ENCODE measurements at regions not wholly inside any gene's neighbourhood (a gene's known extent, or its start where the extent isn't known, plus 50 kb on each side); places are given as distances from the start of the nearest gene placed in this dataset.

DNA sequence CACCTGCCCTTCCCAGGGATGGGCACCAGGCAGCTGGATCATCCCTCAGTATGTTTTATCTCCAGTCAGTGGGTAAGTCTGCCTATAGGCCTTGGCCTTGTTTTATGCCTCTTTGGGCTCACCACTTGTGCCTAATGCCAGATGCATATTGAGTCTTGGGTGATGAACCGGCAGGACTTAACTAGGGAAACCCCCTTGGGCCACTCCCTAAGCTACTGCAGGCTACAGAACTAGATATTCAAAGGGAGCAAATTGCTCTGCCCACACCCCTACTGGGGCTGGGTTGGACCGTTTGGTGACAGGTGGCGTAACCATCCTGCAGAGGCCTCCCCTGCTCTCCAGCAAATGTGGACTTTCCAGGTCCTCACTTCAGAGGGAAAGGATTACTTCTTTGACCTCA lies 115.7 kb upstream of the GDF10 start:
- DNase-seq: no peak
- H3K36me3 ChIP-seq (ENCODE audit: control insufficient read depth, insufficient read depth, low read length): no peaks in the 10 kb centered on the region
- H3K4me1 ChIP-seq (ENCODE audit: control insufficient read depth, insufficient read depth, low read length, poor library complexity, severe bottlenecking): no peaks in the 10 kb centered on the region
- H3K4me3 ChIP-seq (ENCODE audit: insufficient read depth, low read depth, low read length, poor library complexity, severe bottlenecking): no peak overlapping the region
- H3K27me3 ChIP-seq (replicated peaks; ENCODE audit: control insufficient read depth, insufficient read depth, low read length, poor library complexity, severe bottlenecking): no peaks in the 10 kb centered on the region
- H3K27ac ChIP-seq (ENCODE audit: insufficient read depth, low read length, poor library complexity, severe bottlenecking): no peak overlapping the region
- no peaks in the 10 kb centered on the region for H3K9me3 ChIP-seq (ENCODE audit: control insufficient read depth, low read length)

DNA sequence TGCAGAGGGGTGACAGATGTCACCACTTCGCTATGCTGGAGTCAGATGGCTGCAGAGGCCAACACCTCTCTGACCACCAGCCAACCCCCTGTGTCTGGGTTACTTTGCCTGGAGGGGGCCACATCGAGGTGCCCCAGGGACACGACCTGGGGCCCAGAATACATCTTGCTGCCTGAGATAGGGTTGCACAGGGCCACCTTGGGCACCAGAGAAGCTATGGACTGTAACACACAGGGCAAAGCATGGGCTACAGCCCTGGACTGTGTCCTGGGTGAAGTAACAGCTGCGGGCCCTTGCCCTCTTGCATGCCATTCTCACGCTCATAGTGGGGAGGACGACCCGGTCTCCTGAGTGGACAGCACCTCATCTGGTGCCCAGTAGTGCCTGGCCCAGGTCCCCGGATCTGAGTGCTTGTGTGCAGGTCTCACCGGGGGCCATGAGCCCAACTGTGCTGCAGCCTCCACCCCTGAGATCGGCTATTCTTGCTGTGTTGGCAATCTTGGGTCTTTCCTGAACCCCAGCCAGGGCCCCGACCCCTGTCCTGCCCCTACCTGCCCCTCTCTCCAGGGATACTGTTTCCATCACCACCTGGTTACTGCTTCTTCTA lies 115.2 kb upstream of the GDF10 start:
- H3K27me3 ChIP-seq (replicated peaks; ENCODE audit: control insufficient read depth, insufficient read depth, low read length, poor library complexity, severe bottlenecking): no peaks in the 10 kb centered on the region
- no peaks in the 10 kb centered on the region for H3K4me1 ChIP-seq (ENCODE audit: control insufficient read depth, insufficient read depth, low read length, poor library complexity, severe bottlenecking)
- no peak overlapping the region for H3K27ac ChIP-seq (ENCODE audit: insufficient read depth, low read length, poor library complexity, severe bottlenecking)
- H3K4me3 ChIP-seq (ENCODE audit: insufficient read depth, low read depth, low read length, poor library complexity, severe bottlenecking): no peak overlapping the region
- H3K36me3 ChIP-seq (ENCODE audit: control insufficient read depth, insufficient read depth, low read length): no peaks in the 10 kb centered on the region
- no peak for DNase-seq
- no peaks in the 10 kb centered on the region for H3K9me3 ChIP-seq (ENCODE audit: control insufficient read depth, low read length)

DNA sequence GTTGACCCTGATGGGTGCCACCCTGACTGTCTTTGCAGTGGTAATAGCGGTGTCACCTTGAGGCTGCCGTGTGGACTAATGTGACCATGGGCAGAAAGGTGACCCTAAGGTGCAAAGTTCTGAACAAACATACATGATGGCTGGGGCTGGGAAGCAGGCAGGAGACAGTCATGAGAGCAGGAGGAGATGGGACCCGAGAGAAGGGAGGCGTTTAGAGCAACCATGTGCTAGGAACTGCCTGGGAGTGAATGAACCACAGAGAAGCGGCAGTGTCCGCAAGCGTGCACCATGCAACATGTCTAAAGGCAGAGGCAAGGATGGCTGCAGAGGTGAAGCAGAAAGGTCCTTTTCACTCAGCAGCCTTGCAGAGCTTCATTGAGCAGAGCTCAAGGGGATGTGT lies 113.1 kb upstream of the GDF10 start:
- H3K9me3 ChIP-seq (ENCODE audit: control insufficient read depth, low read length): no peaks in the 10 kb centered on the region
- H3K27ac ChIP-seq (ENCODE audit: insufficient read depth, low read length, poor library complexity, severe bottlenecking): no peak overlapping the region
- H3K27me3 ChIP-seq (replicated peaks; ENCODE audit: control insufficient read depth, insufficient read depth, low read length, poor library complexity, severe bottlenecking): no peaks in the 10 kb centered on the region
- H3K4me1 ChIP-seq (ENCODE audit: control insufficient read depth, insufficient read depth, low read length, poor library complexity, severe bottlenecking): no peaks in the 10 kb centered on the region
- no peak for DNase-seq
- no peaks in the 10 kb centered on the region for H3K36me3 ChIP-seq (ENCODE audit: control insufficient read depth, insufficient read depth, low read length)
- H3K4me3 ChIP-seq (ENCODE audit: insufficient read depth, low read depth, low read length, poor library complexity, severe bottlenecking): no peak overlapping the region

DNA sequence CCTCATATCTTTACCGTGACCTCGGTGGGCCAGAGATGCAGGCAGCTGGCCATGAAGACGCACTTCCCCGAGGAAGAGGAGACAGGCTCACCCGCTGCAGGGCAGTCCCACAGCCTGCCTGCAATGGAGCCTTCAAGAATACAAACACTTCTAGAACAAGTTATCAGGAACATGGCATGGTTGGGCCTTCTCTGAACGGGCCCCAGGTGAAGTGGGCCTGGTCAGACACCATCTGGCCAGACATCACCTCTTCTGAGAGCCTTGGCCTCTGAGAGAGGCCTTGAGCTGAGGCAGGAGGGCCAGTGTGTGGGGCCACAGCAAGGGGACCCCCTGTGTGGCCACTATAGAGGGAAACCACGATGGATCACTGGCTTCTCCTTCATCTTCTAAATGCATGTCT lies 112.4 kb upstream of the GDF10 start:
- no peak overlapping the region for H3K27ac ChIP-seq (ENCODE audit: insufficient read depth, low read length, poor library complexity, severe bottlenecking)
- H3K4me3 ChIP-seq (ENCODE audit: insufficient read depth, low read depth, low read length, poor library complexity, severe bottlenecking): no peak overlapping the region
- no peak for DNase-seq
- H3K27me3 ChIP-seq (replicated peaks; ENCODE audit: control insufficient read depth, insufficient read depth, low read length, poor library complexity, severe bottlenecking): no peaks in the 10 kb centered on the region
- H3K9me3 ChIP-seq (ENCODE audit: control insufficient read depth, low read length): no peaks in the 10 kb centered on the region
- H3K4me1 ChIP-seq (ENCODE audit: control insufficient read depth, insufficient read depth, low read length, poor library complexity, severe bottlenecking): no peaks in the 10 kb centered on the region
- no peaks in the 10 kb centered on the region for H3K36me3 ChIP-seq (ENCODE audit: control insufficient read depth, insufficient read depth, low read length)

DNA sequence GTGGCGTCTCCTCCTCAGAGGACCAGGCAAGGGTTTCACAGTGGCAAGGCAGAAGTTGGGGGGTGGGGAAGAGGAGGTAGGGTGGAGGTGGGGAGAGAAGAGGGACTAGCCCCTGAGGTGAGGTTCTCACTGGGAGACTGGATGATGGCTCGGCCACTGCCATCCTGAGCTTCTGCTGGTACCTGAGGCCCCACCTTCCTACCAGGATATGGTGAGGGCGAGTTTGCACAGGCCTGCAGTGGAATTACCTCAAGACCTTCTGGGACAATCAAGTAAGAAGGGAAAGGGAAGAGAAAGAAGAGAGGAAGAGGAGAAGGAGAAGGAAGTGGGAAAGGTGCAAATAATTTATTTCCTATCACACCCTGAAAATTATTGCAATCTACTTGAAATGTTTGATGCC lies 111.8 kb upstream of the GDF10 start:
- Histone ChIP-seq H3K27me3 (replicated peaks; ENCODE audit: control insufficient read depth, insufficient read depth, low read length, poor library complexity, severe bottlenecking) (no peaks in the 10 kb centered on the region), H3K36me3 (ENCODE audit: control insufficient read depth, insufficient read depth, low read length) (no peaks in the 10 kb centered on the region), H3K27ac (ENCODE audit: insufficient read depth, low read length, poor library complexity, severe bottlenecking) (no peak overlapping the region), H3K9me3 (ENCODE audit: control insufficient read depth, low read length) (no peaks in the 10 kb centered on the region), H3K4me1 (ENCODE audit: control insufficient read depth, insufficient read depth, low read length, poor library complexity, severe bottlenecking) (no peaks in the 10 kb centered on the region), H3K4me3 (ENCODE audit: insufficient read depth, low read depth, low read length, poor library complexity, severe bottlenecking) (no peak overlapping the region)
- no peak for DNase-seq

DNA sequence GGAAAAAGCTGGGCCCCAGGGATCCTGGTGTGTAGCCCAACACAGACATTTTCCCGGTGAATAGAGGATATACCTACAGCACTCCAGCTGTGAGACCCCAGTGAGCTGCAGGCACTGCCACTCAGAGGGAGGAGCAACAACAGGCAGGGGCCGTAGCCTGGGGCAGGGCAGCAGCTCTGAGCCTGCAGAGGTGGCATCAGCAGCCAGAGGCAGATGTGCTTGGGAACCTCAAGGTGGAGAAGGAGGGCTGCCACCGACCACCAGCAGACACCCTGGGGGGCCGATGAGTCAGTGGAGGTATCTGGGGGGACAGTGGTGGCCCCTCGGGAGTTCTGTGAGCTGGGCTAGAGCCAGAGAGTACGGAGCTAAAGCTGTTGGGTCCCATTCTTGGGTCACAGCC lies 110.2 kb upstream of the GDF10 start:
- no peaks in the 10 kb centered on the region for H3K27me3 ChIP-seq (replicated peaks; ENCODE audit: control insufficient read depth, insufficient read depth, low read length, poor library complexity, severe bottlenecking)
- DNase-seq: no peak
- no peak overlapping the region for H3K4me3 ChIP-seq (ENCODE audit: insufficient read depth, low read depth, low read length, poor library complexity, severe bottlenecking)
- H3K36me3 ChIP-seq (ENCODE audit: control insufficient read depth, insufficient read depth, low read length): no peaks in the 10 kb centered on the region
- H3K4me1 ChIP-seq (ENCODE audit: control insufficient read depth, insufficient read depth, low read length, poor library complexity, severe bottlenecking): no peaks in the 10 kb centered on the region
- H3K27ac ChIP-seq (ENCODE audit: insufficient read depth, low read length, poor library complexity, severe bottlenecking): no peak overlapping the region
- no peaks in the 10 kb centered on the region for H3K9me3 ChIP-seq (ENCODE audit: control insufficient read depth, low read length)

DNA sequence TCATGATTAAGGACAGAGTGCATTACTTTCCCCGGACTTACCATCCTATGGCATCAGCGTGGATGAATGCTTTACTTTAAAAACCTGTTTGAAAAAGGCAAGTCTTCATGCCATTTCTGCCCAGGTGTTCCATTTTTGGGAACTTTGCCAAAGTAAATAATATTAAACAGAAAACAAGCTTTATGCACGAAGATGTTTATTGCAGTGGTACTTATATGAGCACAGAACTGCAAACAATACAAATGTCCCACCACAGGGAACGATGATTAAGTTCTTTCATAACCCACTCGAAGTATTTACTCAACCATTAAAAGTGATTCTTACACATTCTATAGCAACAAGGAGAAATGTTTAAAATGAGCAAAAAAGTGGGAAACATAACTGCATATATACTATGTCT lies 109.7 kb upstream of the GDF10 start:
- no peaks in the 10 kb centered on the region for H3K36me3 ChIP-seq (ENCODE audit: control insufficient read depth, insufficient read depth, low read length)
- DNase-seq: no peak
- no peaks in the 10 kb centered on the region for H3K9me3 ChIP-seq (ENCODE audit: control insufficient read depth, low read length)
- H3K4me3 ChIP-seq (ENCODE audit: insufficient read depth, low read depth, low read length, poor library complexity, severe bottlenecking): no peak overlapping the region
- no peak overlapping the region for H3K27ac ChIP-seq (ENCODE audit: insufficient read depth, low read length, poor library complexity, severe bottlenecking)
- no peaks in the 10 kb centered on the region for H3K4me1 ChIP-seq (ENCODE audit: control insufficient read depth, insufficient read depth, low read length, poor library complexity, severe bottlenecking)
- H3K27me3 ChIP-seq (replicated peaks; ENCODE audit: control insufficient read depth, insufficient read depth, low read length, poor library complexity, severe bottlenecking): no peaks in the 10 kb centered on the region

DNA sequence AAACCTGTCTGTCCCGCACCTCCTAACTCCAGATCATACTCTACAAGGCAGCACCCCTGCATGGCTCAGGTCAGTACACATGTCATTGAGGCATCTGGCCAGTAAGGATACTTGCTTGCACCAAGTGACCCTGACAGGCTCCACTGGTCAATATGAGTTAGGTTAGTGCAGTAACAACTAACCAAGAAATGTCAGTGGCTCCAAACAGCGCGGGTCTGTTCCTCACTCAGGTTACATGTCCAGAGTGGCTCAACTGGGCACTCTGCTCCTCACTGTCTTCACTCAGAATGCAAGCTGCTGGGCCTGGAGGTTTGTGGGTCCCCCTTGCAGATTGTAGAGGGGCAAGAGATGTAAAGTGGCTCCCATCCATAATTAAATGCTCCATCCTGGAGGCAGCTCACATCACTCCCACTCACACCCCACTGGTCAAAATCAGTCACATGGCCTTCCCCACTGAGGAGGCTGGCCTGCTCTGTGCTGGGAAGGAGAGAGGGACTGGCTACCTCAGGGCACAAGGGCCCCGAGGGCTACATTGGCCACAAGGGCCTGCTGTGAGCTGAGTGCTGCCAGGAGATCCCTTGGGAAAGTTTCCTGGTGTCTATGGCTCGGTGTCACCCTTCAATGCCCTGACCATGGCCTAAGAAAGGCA lies 109.1 kb upstream of the GDF10 start:
- no peak overlapping the region for H3K4me3 ChIP-seq (ENCODE audit: insufficient read depth, low read depth, low read length, poor library complexity, severe bottlenecking)
- H3K27me3 ChIP-seq (replicated peaks; ENCODE audit: control insufficient read depth, insufficient read depth, low read length, poor library complexity, severe bottlenecking): no peaks in the 10 kb centered on the region
- H3K9me3 ChIP-seq (ENCODE audit: control insufficient read depth, low read length): no peaks in the 10 kb centered on the region
- no peaks in the 10 kb centered on the region for H3K4me1 ChIP-seq (ENCODE audit: control insufficient read depth, insufficient read depth, low read length, poor library complexity, severe bottlenecking)
- no peaks in the 10 kb centered on the region for H3K36me3 ChIP-seq (ENCODE audit: control insufficient read depth, insufficient read depth, low read length)
- no peak for DNase-seq
- no peak overlapping the region for H3K27ac ChIP-seq (ENCODE audit: insufficient read depth, low read length, poor library complexity, severe bottlenecking)

DNA sequence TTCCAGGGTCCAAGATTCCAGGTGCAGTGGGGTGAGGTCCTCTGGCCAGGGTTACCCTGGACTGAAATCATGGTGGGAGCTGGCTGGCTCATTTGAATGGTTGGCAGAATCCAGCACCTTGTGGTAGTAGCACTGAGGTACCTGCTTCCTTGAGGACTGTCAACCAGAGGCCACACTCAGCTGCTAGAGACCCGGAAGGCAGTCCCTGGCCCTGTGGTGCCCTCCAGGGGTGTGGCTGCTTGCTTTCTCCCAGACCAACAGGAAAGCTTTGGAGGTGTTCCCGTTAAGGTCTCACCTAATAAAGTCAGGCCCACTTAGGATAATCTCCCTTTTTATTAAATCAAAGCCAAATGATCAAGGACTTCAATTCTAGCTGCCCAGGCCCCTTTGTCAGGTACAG lies 107.7 kb upstream of the GDF10 start:
- no peaks in the 10 kb centered on the region for H3K4me1 ChIP-seq (ENCODE audit: control insufficient read depth, insufficient read depth, low read length, poor library complexity, severe bottlenecking)
- H3K36me3 ChIP-seq (ENCODE audit: control insufficient read depth, insufficient read depth, low read length): no peaks in the 10 kb centered on the region
- no peaks in the 10 kb centered on the region for H3K9me3 ChIP-seq (ENCODE audit: control insufficient read depth, low read length)
- DNase-seq: no peak
- no peak overlapping the region for H3K27ac ChIP-seq (ENCODE audit: insufficient read depth, low read length, poor library complexity, severe bottlenecking)
- H3K27me3 ChIP-seq (replicated peaks; ENCODE audit: control insufficient read depth, insufficient read depth, low read length, poor library complexity, severe bottlenecking): no peaks in the 10 kb centered on the region
- H3K4me3 ChIP-seq (ENCODE audit: insufficient read depth, low read depth, low read length, poor library complexity, severe bottlenecking): no peak overlapping the region

DNA sequence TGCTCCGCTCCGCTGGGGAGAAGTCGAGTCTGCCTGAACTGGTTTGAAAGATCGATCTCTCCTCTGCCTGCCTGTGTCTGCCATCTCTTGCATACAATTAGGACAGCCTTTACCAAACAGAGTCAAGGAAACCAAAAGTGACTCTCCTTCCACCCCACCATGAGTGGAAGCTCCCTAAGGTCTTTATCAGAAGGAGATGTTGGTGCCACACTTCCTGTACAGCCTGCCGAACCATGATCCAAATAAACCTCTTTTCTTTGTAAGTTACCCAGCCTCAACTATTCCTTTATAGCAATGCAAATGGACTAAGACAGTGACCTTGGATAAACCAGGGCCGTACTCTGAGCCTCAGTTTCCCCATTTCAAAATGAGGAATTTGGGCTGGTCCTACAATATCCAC lies 106.3 kb upstream of the GDF10 start:
- no peak overlapping the region for H3K4me3 ChIP-seq (ENCODE audit: insufficient read depth, low read depth, low read length, poor library complexity, severe bottlenecking)
- no peaks in the 10 kb centered on the region for H3K4me1 ChIP-seq (ENCODE audit: control insufficient read depth, insufficient read depth, low read length, poor library complexity, severe bottlenecking)
- H3K36me3 ChIP-seq (ENCODE audit: control insufficient read depth, insufficient read depth, low read length): no peaks in the 10 kb centered on the region
- no peaks in the 10 kb centered on the region for H3K9me3 ChIP-seq (ENCODE audit: control insufficient read depth, low read length)
- H3K27me3 ChIP-seq (replicated peaks; ENCODE audit: control insufficient read depth, insufficient read depth, low read length, poor library complexity, severe bottlenecking): no peaks in the 10 kb centered on the region
- no peak for DNase-seq
- no peak overlapping the region for H3K27ac ChIP-seq (ENCODE audit: insufficient read depth, low read length, poor library complexity, severe bottlenecking)

Measured in effector memory CD4-positive, alpha-beta T cell (primary cell).